GM19452 (cell line): ENCODE measurements at regions not wholly inside any gene's neighbourhood (a gene's known extent, or its start where the extent isn't known, plus 50 kb on each side); places are given as distances from the start of the nearest gene placed in this dataset.

ENCODE experiments used
- ATAC-seq: cut with Tn5 transposase; IDR thresholded peaks from one replicate; pipeline ENCODE4 v1.9.1; 2021; ENCODE audit not compliant: unreplicated experiment

GRCh38 chr6:209432-210103 is 82.7 kb upstream of the DUSP22 start:
- no peak for ATAC-seq

GRCh38 chr6:210104-210456 is 82.2 kb upstream of the DUSP22 start:
- no peak for ATAC-seq

GRCh38 chr6:210778-211374 is 81.4 kb upstream of the DUSP22 start:
- ATAC-seq = no peak

- no peak for ATAC-seq
These were observed 80.3 kb upstream of the DUSP22 start for GRCh38 chr6:211871-212497.

- no peak for ATAC-seq
These were observed 79.0 kb upstream of the DUSP22 start for GRCh38 chr6:213284-213683.

- no peak for ATAC-seq
These were observed 77.9 kb upstream of the DUSP22 start for GRCh38 chr6:214428-214827.

GRCh38 chr6:215335-216034 is 76.8 kb upstream of the DUSP22 start:
- no peak for ATAC-seq

GRCh38 chr6:217048-217659 is 75.1 kb upstream of the DUSP22 start:
- no peak for ATAC-seq

- ATAC-seq = peak; percentile 41
These were observed 73.9 kb upstream of the DUSP22 start for GRCh38 chr6:218153-219018.

DNA sequence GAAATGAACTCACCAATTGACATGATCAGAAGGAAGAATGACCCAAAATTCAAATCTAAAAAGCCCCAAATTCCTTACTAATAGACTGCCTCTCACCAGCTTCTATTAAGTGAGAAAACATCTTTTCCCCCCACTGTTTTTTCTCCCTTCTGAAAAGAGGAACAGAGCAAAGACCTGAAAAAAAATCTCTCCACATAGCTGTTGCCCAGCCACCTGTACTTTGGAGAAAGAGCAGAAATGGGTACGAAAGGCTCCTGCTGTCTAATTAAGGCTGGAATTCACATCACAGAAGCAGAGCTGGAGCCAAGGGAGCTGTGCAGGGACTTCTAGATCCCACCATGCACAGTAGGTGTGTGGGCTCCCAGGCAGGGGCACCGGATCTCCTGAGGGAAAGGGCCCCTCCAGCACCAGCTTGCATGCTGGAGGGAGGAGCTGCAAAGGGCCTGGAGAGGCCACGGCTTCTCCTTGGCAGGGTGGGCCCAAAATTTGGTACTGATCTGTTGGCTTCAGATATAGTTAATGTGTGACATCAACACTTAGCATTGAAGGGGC is 73.2 kb upstream of the DUSP22 start:
- peak; percentile 14 for ATAC-seq

- no peak for ATAC-seq
These were observed 72.6 kb upstream of the DUSP22 start for GRCh38 chr6:219641-220198.

DNA sequence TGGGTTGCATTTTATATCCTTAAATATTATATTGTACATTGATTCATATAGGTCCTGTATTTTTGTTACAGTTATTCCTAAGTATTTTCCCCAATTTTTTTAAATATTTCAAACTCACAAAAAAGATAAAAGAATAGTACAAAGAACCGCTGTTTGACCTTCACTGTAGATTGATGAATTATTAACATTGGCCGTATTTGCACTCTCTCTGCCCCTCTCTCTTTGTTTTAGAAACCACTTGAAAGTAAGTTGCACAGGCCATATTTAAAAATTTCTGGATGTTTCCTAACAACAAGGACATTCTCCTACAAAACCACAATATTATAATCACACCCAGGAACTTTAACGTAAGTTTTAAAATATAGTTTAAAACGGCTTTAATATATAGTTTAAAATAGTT is 72.0 kb upstream of the DUSP22 start:
- ATAC-seq = no peak

DNA sequence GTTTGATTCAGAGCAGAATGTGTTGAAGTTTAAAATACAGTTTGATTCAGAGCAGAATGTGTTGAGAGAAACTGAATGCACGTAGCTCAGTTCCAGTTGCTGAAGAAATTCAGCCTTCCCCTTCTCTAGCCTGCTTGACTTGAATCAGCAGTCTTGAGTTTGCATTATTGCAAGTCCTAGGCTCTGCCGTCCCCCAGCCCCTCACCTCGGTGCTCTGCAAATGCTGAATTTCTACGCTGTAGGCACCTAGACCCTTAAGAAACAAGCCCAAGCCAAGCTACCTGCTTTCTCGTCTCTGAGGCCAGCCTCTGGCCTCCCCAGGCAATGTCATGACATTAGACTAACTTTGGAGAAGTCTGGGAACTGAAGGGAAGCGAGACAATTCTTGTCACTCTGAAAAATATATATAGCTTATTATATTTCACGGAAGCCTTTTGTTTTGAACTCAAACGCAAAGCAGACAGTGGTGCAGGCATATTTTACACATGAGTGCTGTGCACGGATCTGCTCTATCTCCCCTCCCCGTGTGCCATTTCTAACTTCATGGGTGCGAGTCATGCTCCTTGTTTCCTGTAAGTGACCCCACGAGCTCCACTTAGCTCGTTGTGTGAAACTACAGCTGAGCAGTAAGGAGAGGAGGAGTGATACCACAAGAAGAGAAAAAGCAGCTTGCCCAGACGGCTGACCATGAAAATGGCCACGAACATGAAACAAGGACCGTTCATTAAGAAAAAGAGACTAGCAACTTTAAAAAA is 71.4 kb upstream of the DUSP22 start:
- ATAC-seq = no peak

DNA sequence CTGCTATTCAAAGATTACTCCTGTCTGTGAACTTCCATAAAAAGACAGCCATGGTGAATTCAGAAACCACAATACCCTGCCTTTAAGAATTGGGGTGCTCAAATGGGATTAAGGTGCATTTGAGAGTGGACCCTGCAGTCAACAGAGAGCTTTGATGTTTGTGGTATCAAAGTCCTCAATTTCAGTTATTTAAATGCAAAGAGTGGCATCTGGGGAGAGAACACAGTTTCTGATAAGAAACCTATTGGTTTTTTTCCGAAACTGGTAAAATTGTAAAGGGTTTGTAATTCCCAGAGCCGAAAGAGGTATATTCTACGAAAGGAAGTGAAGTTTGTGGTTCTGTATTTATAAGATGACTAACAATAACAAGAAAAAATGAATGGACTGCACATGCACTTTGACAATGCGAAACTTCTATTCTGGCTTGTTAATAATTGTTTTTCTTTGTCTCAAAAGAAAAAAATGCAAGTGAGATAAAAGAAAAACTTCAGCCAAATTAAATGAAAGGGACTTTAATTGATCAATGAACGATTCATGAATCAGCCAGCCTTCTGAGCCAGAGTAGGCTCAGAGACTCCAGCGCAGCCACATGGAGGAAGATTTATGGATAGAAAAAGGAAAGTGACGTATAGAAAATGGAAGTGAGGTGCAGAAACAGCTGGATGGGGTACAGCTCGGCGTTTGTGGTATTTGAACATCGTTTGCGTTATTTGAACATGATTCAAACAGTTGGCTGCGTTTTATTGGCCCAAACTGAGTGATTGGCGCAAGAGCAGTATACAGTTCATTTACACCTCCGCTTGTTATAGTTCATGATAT is 70.5 kb upstream of the DUSP22 start:
- no peak for ATAC-seq

DNA sequence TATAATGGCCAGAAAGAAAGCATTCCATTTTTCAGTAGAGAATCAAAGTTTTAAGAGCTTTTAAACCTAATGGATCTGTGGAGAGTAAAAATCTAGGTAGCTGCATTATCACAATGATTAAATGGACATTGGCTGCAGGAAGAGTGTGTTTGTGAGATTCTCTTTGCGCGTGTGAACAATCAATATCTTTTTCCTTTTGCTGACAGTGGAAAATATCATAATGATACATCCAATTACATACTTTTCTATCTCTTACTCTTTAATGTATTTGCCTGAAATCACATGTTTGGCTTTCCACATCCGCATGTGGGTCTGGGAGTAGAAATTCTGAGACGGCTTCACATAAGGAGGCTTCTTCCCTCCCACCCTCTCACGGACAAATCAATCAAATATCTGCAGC is 69.8 kb upstream of the DUSP22 start:
- no peak for ATAC-seq

- ATAC-seq = no peak
These were observed 69.2 kb upstream of the DUSP22 start for GRCh38 chr6:223136-223535.

DNA sequence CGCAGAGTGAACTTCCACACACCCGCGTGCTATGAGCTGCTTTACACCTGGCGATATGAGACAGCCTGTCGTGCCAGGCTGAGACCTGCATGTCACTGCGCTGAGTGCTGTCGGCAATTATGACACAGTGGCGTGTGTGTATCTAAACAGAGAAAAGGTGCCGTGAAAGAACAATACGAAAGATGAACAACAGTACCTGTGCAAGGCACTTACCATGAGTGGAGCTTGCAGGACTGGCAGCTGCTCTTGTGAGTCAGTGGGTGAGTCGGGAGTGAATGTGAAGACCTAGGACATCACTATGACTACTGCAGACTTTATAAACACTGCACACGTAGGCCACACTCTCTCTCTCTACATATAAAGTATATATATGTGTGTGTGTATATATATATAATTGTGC is 68.5 kb upstream of the DUSP22 start:
- ATAC-seq = no peak

DNA sequence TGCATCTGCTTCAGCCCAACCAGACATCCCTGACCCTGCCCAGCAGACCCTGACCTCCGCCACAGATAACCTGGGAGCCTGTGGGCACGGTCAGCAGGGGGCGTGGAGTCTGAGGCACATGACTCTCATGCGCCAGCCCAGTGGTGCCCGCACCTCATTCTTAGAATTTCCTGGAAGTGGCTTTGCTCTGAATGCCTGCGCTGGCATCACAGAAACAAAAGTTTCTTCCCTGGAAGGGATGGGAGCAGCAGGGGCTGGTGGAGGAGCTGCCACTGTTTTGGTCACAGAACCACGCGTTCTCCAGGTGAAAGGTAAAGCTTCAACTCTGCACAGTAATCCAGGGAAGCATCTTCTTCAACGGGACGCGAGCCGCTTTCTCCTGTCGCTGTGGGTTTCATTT is 67.9 kb upstream of the DUSP22 start:
- no peak for ATAC-seq
